ENCODE measurements at regions not wholly inside any gene's neighbourhood (a gene's known extent, or its start where the extent isn't known, plus 50 kb on each side); places are given as distances from the start of the nearest gene placed in this dataset.

DNA sequence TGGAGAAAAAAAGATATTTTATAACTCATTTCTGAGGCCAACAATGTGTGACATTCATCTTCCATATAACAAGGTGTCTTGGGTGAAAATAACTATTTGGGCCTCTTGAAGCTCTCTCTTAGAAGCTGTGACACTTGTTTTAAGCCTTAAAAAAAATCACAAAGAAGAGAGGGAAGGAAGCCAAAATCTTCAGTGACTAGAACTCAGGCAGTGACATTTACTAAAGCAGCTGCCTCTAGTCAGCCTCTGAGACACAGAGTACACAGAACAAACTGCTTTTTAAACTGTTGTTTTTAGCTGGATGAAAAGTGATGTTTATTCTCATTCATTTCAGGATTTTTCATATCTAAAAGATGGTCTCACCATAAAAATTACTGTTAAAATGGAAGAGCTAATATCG lies 793.6 kb downstream of the GALC start:
- no peak for ATAC-seq
- Histone ChIP-seq H3K27me3 (no peaks in the 10 kb centered on the region), H3K36me3 (no peaks in the 10 kb centered on the region), H3K4me1 (no peaks in the 10 kb centered on the region), H3K9me3 (no peaks in the 10 kb centered on the region), H3K27ac (no peak overlapping the region), H3K4me3 (no peak overlapping the region)
- WGBS, 2 donors: 44 to 57% methylated on average over 1 of the region's 1 CpG
- FAIRE-seq: no peak
- intact Hi-C loops (cut with DNase I): no loop called here
- no peak for DNase-seq
- TF ChIP-seq, protein P1, sequence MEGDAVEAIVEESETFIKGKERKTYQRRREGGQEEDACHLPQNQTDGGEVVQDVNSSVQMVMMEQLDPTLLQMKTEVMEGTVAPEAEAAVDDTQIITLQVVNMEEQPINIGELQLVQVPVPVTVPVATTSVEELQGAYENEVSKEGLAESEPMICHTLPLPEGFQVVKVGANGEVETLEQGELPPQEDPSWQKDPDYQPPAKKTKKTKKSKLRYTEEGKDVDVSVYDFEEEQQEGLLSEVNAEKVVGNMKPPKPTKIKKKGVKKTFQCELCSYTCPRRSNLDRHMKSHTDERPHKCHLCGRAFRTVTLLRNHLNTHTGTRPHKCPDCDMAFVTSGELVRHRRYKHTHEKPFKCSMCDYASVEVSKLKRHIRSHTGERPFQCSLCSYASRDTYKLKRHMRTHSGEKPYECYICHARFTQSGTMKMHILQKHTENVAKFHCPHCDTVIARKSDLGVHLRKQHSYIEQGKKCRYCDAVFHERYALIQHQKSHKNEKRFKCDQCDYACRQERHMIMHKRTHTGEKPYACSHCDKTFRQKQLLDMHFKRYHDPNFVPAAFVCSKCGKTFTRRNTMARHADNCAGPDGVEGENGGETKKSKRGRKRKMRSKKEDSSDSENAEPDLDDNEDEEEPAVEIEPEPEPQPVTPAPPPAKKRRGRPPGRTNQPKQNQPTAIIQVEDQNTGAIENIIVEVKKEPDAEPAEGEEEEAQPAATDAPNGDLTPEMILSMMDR (IDR thresholded peaks at IDR 0.05): no peak

DNA sequence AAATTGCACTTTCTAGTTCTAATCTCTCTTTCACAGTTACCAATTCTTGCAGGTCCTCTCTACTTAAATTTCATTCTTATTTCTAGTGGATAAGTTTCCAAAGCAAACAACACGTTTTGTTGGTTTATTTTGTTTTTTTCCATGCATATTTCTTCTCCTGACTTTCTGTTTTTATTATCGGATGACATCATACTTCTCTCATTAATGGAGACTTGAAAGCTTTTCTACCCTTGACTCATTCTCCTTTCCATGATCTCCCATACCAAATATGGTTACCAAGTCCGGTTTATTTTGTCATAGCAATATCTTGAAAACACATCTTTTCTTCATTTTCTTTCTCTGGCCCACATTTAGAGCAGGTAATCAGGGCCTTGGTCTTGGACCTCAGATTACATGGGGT lies 796.5 kb downstream of the GALC start:
- H3K4me3 ChIP-seq: no peak overlapping the region
- no peak for FAIRE-seq
- H3K27ac ChIP-seq: no peak overlapping the region
- intact Hi-C loops (cut with DNase I): no loop called here
- ATAC-seq: no peak
- no peaks in the 10 kb centered on the region for H3K36me3 ChIP-seq
- no peaks in the 10 kb centered on the region for H3K27me3 ChIP-seq
- no peaks in the 10 kb centered on the region for H3K9me3 ChIP-seq
- TF ChIP-seq, protein P1 (IDR thresholded peaks at IDR 0.05): no peak
- no peak for DNase-seq
- 74 to 75% methylated on average over 3 of the region's 3 CpGs for WGBS, 2 donors
- H3K4me1 ChIP-seq: no peaks in the 10 kb centered on the region

GRCh38 chr14:87187786-87188185 lies 805.2 kb downstream of the GALC start:
- H3K27ac ChIP-seq: no peak overlapping the region
- H3K4me1 ChIP-seq: no peaks in the 10 kb centered on the region
- H3K27me3 ChIP-seq: no peaks in the 10 kb centered on the region
- no peaks in the 10 kb centered on the region for H3K36me3 ChIP-seq
- DNase-seq (no peak), ATAC-seq (no peak), FAIRE-seq (no peak)
- TF ChIP-seq, protein P1 (IDR thresholded peaks at IDR 0.05): no peak
- WGBS, 2 donors: 89 to 93% methylated on average over 4 of the region's 4 CpGs
- intact Hi-C loops (cut with DNase I): no loop called here
- no peaks in the 10 kb centered on the region for H3K9me3 ChIP-seq
- H3K4me3 ChIP-seq: no peak overlapping the region

DNA sequence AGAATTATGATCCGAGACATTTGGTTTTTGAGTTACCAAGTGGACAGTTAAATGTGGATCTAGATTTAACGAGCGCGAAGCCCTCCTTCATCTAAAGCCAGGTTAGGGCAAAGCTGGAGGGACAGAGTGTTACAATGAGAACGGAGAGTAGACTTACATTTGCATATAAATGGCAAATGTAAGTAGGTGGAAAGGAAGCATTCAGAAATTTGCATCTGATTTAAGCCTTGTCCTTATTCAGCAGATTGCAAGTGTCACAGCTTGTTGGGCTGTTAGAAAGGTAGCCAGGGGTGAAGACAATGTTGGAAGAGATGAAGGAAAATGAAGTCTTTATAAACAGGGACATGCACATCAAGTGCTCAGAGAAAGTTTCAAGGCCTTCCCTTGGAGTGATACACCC lies 806.2 kb downstream of the GALC start:
- H3K27ac ChIP-seq: no peak overlapping the region
- intact Hi-C loops (cut with DNase I): no loop called here
- 81 to 84% methylated on average over 5 of the region's 5 CpGs for WGBS, 2 donors
- TF ChIP-seq, protein P1 (IDR thresholded peaks at IDR 0.05): no peak
- no peaks in the 10 kb centered on the region for H3K36me3 ChIP-seq
- no peak for ATAC-seq
- no peak overlapping the region for H3K4me3 ChIP-seq
- DNase-seq: no peak
- H3K9me3 ChIP-seq: no peaks in the 10 kb centered on the region
- no peaks in the 10 kb centered on the region for H3K4me1 ChIP-seq
- no peak for FAIRE-seq
- no peaks in the 10 kb centered on the region for H3K27me3 ChIP-seq

DNA sequence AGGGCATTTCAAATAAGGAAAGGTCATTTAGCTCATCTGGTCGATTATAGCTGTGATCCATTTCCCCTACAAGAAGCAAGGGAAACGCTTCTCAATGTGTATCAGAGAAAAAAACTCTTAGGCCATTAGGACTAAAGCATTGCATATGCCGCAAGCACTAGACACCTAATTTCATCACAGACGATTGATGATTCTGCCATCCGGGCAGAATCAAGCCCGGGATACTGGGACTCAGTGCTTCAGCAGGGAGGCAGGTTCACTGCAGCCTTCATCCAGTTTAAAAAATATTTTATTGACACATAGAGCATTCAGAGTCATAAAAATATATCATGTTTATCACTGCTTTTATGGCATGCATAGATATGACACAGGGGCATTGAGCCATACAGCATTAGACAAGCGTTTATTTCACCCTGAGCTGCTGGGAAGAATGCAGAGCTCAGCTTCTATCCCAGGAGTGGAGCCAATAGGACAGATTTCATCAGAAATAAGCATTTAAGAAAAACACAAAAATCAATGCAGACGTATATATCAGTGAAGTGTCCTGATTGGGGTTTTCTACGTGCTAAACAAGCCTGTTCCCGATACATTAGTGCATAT lies 806.9 kb downstream of the GALC start:
- Histone ChIP-seq H3K4me3 (no peak overlapping the region), H3K27ac (no peak overlapping the region), H3K4me1 (no peaks in the 10 kb centered on the region), H3K9me3 (no peaks in the 10 kb centered on the region), H3K36me3 (no peaks in the 10 kb centered on the region), H3K27me3 (no peaks in the 10 kb centered on the region)
- no peak for ATAC-seq
- TF ChIP-seq, protein P1 (IDR thresholded peaks at IDR 0.05): no peak
- FAIRE-seq: no peak
- 53 to 54% methylated on average over 10 of the region's 10 CpGs for WGBS, 2 donors
- intact Hi-C loops (cut with DNase I): no loop called here
- no peak for DNase-seq
